Adrenal gland (tissue), 9 donors: ENCODE measurements at regions not wholly inside any gene's neighbourhood (a gene's known extent, or its start where the extent isn't known, plus 50 kb on each side); places are given as distances from the start of the nearest gene placed in this dataset.

Source experiments
- DNase-seq, 7 donors: peaks; one replicate each; pipeline ENCODE4 v3.0.0-alpha.2; 2019 to 2020
- H3K27ac ChIP-seq, 5 donors: fragments of 200-600 bp; sonication (generic) in 4 of 5; 1 replicate in 3 of 5; 2 replicates in 2 of 5; pipeline versions ENCODE4 v1.5.1 to v1.8.0; 2016 to 2020; ENCODE audit warnings: mild to moderate bottlenecking in 1 of 5
- H3K27me3 ChIP-seq: fragments of 200-600 bp; 2 replicates; pipeline ENCODE4 v1.8.0; 2021
- H3K36me3 ChIP-seq, 2 donors: fragments of 200-600 bp; replicated peaks in 1 of 2; 1 replicate in 1 of 2; 2 replicates in 1 of 2; pipeline versions ENCODE4 v1.5.1 to v1.8.0; 2018 to 2022
- H3K4me1 ChIP-seq, 2 donors: fragments of 200-600 bp; replicated peaks in 1 of 2; 1 replicate in 1 of 2; 2 replicates in 1 of 2; pipeline versions ENCODE4 v1.5.1 to v1.8.0; 2018 to 2021
- H3K4me3 ChIP-seq, 4 donors: fragments of 200-600 bp; sonication (generic) in 3 of 4; one replicate each; pipeline ENCODE4 v1.5.1; 2016 to 2018
- H3K9me3 ChIP-seq, 3 donors: fragments of 200-600 bp; sonication (generic) in 1 of 3; replicated peaks in 1 of 3; 1 replicate in 2 of 3; 2 replicates in 1 of 3; pipeline versions ENCODE4 v1.5.1 to v1.8.0; 2016 to 2021
- POLR2A ChIP-seq, 2 donors: fragments of 450-650 bp; IDR thresholded peaks; one replicate each; pipeline ENCODE4 v1.6.1; 2017; ENCODE audit warnings: antibody characterized with exemption in 2 of 2, mild to moderate bottlenecking in 2 of 2, moderate library complexity in 1 of 2
- WGBS, 4 donors: extraction: QIAGEN DNeasy Blood & Tissue Kit in 2 of 4; methylation state at CpG; one replicate each; pipeline versions ENCODE4 v1.1.5 to v1.1.7; 2013 to 2017; 5-methylcytosine and 5-hydroxymethylcytosine counted together
- intact Hi-C, 2 donors: fragments of 100-400 bp; cut with DNase I; formaldehyde crosslinking; loops; one replicate each; pipeline versions ENCODE4 v1.14.1 to v1.15.0; 2022 to 2023
- TF ChIP-seq, protein P1 (sequence below), 6 experiments: fragments of 450-650 bp in 4 of 6; fragments of 200-600 bp in 2 of 6; sonication (generic) in 1 of 6; IDR thresholded peaks; 1 replicate in 5 of 6; 2 replicates in 1 of 6; pipeline versions ENCODE4 v1.5.1 to v1.8.0; 2016 to 2021; ENCODE audit warnings: antibody characterized with exemption in 6 of 6, mild to moderate bottlenecking in 2 of 6, moderate library complexity in 1 of 6
- donor health status: healthy with polysubstance abuse.
- donor health status: Bipolar disorder and iron deficiency.
- donor health status: DM: yes; HTN: yes; CAD: no.
- donor health status: DM: no; HTN: no; CAD: no.
- donor health status: DM: no; HTN: no; CAD: no.

DNA sequence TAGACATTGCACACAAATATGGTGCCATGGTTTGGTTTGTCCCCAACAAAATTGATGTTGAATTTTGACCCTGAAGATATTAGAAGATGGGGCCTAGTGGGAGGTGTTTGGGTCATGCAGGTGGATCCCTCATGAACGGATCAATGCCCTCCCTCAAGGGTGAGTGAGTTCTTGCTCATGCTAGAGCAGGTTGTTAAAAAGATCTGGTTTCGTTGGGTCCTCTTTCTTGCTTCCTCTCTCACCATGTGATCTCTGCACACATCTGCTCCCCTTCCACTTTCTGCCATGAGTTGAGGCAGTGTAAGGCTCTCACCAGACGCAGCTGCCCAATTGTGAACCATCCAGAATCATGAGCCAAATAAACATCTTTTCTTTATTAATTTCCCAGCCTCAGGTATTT lies 87.8 kb upstream of the MDFIC2 start:
- Histone ChIP-seq H3K36me3 (no peaks in the 10 kb centered on the region), H3K4me3 (no peak overlapping the region), H3K4me1 (no peaks in the 10 kb centered on the region), H3K27me3 (no peaks in the 10 kb centered on the region), H3K9me3 (no peaks in the 10 kb centered on the region), H3K27ac (no peak overlapping the region)
- TF ChIP-seq, protein P1, sequence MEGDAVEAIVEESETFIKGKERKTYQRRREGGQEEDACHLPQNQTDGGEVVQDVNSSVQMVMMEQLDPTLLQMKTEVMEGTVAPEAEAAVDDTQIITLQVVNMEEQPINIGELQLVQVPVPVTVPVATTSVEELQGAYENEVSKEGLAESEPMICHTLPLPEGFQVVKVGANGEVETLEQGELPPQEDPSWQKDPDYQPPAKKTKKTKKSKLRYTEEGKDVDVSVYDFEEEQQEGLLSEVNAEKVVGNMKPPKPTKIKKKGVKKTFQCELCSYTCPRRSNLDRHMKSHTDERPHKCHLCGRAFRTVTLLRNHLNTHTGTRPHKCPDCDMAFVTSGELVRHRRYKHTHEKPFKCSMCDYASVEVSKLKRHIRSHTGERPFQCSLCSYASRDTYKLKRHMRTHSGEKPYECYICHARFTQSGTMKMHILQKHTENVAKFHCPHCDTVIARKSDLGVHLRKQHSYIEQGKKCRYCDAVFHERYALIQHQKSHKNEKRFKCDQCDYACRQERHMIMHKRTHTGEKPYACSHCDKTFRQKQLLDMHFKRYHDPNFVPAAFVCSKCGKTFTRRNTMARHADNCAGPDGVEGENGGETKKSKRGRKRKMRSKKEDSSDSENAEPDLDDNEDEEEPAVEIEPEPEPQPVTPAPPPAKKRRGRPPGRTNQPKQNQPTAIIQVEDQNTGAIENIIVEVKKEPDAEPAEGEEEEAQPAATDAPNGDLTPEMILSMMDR (IDR thresholded peaks at IDR 0.05): no peak
- no peak for TF ChIP-seq POLR2A (IDR thresholded peaks at IDR 0.05)
- DNase-seq: no peak
- 45 to 79% (median 61%) methylated on average over 3 of the region's 3 CpGs for WGBS, 4 donors
- intact Hi-C loops: no loop called here

DNA sequence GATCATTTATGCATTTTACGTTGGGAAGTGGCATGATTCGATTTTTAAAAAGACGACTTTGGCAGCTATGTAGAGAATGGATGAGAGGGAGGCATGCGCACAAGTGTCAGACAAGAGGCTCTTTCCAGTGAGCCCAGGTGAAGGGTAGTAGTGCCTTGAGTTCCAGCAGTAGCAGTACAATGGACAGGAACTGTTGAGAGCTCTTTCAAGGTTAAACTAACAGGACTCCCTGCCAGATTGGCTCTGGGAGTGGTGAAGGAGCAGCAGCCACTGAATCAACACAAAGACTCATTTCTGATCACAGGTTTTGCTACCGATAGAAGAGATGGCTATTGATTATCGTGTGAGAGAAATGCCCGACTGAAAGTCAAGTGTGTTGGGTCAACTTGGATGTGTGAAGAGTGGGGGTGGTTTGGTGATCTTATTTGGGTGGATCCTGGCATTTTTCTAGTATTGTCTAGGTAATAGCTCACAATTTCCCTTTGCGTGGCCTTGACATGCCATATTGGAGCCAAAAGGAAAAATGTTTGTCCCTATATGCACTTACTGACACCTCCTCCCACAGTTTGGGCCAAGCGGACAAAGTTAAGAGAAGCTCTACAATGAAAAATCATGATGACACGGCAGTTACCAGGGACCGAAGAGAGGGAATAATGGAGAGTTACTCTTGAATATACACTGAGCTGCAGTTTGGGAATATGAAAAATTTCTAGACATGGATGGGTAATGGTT lies 81.6 kb upstream of the MDFIC2 start:
- H3K27me3 ChIP-seq: no peaks in the 10 kb centered on the region
- TF ChIP-seq, protein P1 (IDR thresholded peaks at IDR 0.05): no peak
- TF ChIP-seq POLR2A (IDR thresholded peaks at IDR 0.05): no peak
- no peak for DNase-seq
- no peak overlapping the region for H3K4me3 ChIP-seq
- no peak overlapping the region for H3K27ac ChIP-seq
- H3K36me3 ChIP-seq: no peaks in the 10 kb centered on the region
- no peaks in the 10 kb centered on the region for H3K9me3 ChIP-seq
- 72 to 85% (median 79%) methylated on average over 11 of the region's 11 CpGs for WGBS, 4 donors
- intact Hi-C loops: no loop called here
- H3K4me1 ChIP-seq: no peaks in the 10 kb centered on the region

- DNase-seq: no peak
- no peaks in the 10 kb centered on the region for H3K4me1 ChIP-seq
- WGBS, 4 donors: 31 to 47% (median 35%) methylated on average over 1 of the region's 1 CpG
- intact Hi-C loops: no loop called here
- H3K27me3 ChIP-seq: no peaks in the 10 kb centered on the region
- TF ChIP-seq, protein P1 (IDR thresholded peaks at IDR 0.05): no peak
- TF ChIP-seq POLR2A (IDR thresholded peaks at IDR 0.05): no peak
- no peak overlapping the region for H3K27ac ChIP-seq
- H3K4me3 ChIP-seq: no peak overlapping the region
- no peaks in the 10 kb centered on the region for H3K36me3 ChIP-seq
- H3K9me3 ChIP-seq: no peaks in the 10 kb centered on the region
These were observed 79.8 kb upstream of the MDFIC2 start for GRCh38 chr3:70392227-70392626.

DNA sequence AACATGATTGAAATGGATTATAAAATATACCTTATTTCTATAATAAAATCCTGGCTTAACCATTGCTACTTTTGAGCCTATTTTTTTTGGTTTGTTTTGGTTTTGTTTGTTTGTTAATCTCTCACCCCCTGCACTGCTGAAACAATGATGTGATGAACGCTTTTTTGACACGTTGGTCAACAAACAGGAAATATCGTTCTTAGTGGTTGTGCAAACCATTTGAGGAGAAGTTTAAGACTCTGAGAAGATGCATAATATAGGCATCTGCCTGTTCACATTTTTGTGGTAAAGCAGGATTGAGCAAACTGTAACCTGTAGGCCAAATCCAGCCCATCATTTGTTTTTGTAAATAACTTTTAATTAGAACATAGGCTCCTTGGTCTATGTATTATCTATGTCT lies 75.5 kb upstream of the MDFIC2 start:
- DNase-seq: no peak
- H3K4me3 ChIP-seq: no peak overlapping the region
- no peaks in the 10 kb centered on the region for H3K27me3 ChIP-seq
- no peaks in the 10 kb centered on the region for H3K9me3 ChIP-seq
- TF ChIP-seq POLR2A (IDR thresholded peaks at IDR 0.05): no peak
- TF ChIP-seq, protein P1 (IDR thresholded peaks at IDR 0.05): no peak
- no peaks in the 10 kb centered on the region for H3K36me3 ChIP-seq
- no peak overlapping the region for H3K27ac ChIP-seq
- H3K4me1 ChIP-seq: no peaks in the 10 kb centered on the region
- 67 to 82% (median 78%) methylated on average over 3 of the region's 3 CpGs for WGBS, 4 donors
- intact Hi-C loops: no loop called here
